HG02870 (cell line): ENCODE measurements at regions not wholly inside any gene's neighbourhood (a gene's known extent, or its start where the extent isn't known, plus 50 kb on each side); places are given as distances from the start of the nearest gene placed in this dataset.
A peak's percentile ranks its signal among the peaks of the same experiment; 100 is the strongest.

Experiments used
- ATAC-seq: cut with Tn5 transposase; IDR thresholded peaks from one replicate; pipeline ENCODE4 v1.9.1; 2021; ENCODE audit warnings: mild to moderate bottlenecking, moderate library complexity; ENCODE audit not compliant: unreplicated experiment

DNA sequence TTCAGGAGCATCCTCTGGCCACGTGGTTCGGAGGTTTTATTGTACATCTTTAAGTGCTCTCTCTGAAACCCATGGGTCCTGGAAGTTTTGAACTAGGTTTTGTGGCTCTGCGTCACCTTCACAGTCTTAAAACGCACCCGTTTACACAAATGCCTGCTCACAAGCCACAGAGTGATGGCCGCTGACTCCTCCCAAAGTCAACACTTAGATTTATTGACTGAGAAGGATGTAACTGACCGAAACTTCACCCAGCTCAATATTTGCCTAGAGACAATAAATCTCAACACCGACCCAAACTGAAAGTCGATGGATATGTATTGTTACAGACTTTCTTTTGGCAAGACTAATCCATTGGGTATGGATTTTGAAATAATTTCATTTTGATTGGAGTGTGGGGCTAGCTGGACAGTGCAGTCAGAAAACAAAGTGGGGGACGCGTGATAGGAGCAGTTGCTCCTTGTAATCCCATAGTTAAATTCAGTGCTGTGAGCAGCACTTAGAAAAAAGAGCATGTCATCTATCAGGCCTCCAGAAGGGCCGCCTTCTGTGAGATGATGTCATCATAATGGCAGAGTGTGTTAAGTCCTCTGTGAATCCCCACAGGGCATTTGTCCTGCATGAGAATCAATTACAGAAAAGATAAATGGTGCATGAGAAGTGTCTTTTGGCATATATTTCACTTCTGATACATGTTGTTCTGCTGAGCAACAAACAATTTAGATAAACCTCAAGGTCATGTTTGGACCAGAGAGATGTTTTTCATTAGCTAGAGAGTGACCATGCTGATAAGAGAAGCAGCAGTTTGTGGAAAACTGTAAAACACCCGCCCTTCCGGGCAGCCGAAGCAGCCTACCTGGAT lies 183.7 kb downstream of the INO80D start:
- ATAC-seq, result no peak

DNA sequence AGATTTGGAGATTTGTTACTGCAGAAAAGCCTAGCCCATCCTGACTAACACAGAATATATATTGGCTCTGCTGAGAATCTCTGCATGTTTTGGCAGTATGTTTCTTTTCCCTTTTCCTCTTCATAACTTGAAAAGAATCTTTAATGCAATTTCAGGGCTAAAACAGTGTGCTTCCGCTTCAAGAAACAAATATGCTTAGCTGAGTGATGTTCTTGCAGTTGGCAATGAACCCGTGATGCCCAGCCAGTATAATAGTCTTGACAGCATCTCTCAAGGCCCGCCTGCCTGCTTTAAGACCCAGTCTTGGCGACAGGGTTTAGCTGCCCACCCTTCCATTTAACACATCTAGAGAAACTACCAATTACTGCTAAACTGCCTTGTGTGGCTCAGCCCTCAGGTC lies 184.5 kb downstream of the INO80D start:
- no peak for ATAC-seq

DNA sequence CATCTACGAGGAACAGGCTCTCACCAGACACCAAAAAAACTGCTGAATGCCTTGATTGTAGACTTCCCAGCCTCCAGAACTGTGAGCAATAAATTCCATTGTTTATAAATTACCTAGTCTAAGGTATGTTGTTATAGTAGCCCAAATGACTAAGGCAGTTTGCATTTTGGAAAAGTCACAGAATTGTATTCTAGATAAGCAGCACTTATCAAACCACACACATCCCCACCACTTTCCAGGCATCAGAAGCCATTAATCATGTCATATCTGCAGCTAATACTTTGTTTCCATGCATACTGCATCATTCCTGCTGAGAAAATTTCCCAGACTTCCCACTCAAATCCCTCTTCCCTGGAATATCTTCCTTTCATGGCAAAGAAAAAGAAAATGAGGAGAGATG lies 187.2 kb downstream of the INO80D start:
- no peak for ATAC-seq

DNA sequence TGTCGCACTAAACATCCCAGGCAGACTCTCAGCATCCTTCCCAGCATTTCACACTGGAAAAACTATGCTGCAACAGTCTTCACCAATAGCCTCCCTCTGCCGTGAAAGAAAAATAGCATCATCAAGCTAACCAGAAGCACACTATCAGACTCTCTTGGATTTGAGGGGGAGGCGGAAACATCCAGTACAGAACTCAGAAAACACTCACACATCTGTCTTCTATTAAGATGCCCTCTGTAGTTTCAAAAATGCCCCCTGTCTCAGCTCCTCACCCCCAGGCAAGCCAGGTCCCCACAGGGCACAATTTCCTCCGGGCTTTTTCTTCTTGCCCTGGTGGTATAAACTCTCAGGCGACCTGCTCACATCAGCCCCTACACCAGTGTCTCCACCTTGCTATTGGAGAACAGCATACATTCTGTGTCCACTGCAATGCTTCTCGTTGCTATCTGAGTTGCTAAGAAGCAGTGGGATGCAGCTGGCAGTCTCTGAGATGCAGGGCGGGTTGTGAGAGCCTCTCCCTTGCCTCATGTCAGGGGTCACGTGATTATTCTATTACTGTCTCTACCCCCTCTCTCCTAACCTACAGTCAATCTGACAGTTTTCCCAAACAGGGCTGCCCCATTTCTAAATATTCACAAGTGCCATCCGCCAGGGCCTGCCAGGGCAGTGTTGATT lies 189.9 kb downstream of the INO80D start:
- no peak for ATAC-seq

DNA sequence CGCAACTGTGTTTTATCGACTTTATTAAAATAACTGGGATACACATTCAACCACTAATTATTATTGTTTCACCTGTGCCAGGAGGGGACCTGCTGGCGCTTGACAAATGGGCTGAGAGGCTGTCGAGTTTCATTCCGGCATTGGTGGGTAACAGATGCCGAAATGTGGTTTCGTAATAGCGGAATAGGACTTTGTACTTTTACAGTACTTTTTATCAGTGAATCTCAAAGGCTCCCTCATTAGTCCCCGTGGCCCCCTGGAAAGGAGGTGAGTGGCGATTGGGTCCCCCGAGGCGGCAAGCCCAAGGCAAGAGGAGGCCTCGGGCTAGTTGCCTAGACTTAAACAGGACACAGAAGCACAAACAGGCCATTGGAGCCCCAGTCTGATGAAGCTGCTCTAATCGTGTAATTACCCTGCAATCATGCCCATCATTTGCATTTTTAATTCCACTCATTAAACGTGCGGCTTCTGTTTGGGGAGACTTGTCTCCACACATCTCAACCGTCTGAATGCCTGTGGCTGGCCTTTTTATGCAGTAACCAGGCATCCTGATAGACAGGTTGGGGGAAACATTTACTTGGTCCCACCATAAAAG lies 193.2 kb downstream of the INO80D start:
- no peak for ATAC-seq

DNA sequence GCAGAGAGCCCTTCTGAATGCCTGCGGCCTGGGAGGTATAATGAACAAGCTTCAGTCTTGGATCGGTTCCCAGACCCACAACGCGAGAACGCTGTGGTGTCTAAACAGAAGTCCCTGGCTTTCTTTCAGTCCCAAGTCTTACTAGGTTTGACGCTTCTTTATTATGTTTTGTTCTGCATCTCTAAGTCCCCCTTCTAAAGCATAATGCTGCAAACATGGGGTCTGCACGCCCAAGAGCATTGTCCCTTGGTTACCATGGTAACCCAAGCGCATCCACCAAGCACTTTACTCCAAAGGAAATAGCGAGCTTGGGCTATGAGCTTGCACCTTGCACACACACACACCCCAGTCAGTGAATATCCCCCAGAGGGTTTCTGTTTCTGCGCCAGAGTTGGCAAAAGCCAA lies 193.7 kb downstream of the INO80D start:
- no peak for ATAC-seq

DNA sequence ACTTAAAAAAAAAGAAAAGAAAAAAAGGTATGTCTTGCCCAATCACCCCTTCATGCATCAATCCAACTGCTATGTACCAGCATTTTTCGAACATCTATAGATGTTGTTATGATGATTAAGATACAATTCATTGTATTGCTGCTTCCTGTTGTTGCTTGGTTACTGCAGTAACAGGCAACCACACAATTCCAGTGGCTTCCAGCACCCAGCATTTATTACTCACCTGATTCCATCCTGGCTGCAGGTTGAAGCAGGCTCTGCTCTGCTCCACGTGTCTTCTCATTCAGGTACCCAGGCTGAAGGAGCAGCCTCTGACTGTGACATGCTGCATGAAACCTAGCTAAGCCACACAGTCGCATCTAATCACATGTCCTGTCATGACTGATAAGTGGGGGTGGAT lies 196.9 kb downstream of the INO80D start:
- no peak for ATAC-seq

DNA sequence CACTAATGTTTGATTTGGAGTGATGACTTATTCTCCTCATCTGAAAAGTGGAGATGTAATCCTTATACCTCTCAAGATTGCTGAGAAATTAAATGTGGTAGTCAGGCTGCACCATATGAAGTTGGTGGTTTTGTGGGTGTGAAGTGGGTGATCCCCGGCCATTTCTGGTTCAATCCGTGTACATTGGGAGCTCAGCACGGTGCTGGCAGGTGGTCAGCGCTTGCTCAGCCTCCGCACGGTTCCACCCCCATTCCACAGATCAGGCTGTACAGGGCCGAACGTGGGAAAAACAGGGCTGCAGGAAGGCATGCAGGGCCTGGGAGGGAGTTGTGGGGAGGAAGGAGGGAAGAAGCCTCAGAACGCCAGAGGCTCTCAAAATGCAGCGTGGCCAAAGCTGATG lies 198.3 kb downstream of the INO80D start:
- no peak for ATAC-seq

DNA sequence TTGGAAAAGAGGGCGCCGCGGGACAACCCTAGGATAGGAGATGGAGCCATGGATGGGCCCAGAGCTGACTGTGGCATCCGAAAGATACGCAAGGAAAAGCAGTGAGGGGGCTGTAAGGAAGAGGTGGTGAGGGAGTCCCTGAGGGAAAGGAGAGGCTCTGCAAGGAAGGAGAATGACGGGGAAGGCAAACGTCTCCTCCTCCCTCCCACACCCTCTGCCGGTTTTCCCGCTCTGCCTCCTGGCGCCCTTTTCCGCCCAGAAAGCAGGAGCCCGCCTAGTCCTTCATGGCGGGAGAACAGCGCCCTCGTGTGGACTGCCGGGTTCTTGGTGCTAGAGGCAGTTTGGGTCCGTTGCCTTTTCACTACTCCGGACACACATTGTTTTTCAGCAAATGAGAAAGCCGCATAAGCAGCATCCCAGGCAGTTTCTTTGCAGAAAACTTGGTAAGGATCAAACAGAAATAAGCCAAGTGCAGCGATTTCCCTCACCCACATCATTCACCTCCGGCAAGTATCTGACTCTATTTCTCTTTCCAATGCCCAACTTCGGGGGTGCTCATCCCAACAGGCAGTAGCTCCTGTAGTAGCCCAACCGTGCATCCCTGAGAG lies 200.4 kb downstream of the INO80D start:
- ATAC-seq, result peak; percentile 75

DNA sequence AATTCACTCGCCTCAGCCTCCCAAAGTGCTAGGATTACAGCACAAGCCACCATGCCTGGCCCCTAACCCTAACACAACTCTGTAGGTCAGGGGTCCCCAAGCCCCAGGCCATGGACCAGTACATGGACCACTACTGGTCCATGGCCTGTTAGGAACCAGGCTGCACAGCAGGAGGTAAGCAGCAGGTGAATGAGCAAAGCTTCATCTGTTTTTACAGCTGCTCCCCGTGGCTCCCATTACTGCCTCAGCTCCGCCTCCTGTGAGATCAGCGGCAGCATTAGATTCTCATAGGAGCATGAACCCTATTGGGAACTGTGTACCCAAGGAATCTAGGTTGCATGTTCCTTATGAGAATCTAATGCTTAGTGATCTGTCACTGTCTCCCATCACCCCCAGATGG lies 201.7 kb downstream of the NRP2 start:
- ATAC-seq, result no peak

DNA sequence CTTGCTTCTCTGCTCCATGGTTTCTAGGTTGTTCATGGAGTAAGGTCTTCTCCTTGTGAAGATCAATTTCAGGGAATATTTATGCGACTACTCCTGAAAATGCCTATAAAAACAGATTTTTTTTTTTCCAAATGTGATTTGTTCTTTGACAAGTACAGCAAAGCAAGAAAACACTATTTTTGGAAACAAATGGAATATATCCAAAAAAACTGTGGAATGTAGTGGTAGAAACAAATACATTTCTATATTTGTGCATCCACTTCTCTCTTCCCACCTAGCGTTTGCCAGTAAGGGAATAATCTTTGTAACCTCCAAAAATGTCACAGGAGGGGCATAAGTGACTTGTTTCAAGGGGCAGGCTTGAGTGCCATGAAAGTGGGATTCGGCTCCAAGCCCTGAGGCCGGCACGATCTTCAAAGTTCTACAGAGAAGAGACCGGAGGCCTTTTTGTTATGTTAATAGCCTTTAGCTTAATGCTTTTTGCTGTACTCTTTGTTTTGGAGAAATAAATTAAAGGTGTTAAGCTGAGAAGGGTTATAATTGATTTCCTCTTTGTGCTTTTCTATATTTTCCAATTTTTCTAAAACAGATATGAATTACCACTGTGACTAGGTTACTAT lies 200.6 kb downstream of the NRP2 start:
- ATAC-seq, result no peak

DNA sequence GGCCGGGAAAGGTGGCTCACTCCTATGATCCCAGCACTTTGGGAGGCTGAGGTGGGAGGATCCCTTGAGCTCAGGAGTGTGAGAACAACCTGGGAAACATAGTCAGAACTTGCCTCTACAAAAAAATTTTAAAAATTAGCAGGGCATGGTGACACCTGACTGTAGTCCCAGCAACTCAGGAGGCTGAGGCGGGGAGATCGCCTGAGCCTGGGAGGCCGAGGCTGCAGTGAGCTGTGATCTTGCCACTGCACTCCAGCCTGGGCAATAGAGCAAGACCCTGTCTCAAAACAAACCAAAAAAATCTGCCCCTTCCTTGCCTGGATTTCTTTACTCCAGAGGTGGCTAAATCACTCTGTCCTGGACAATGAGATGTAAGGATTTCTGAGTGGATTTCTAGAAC lies 197.7 kb downstream of the NRP2 start:
- no peak for ATAC-seq

DNA sequence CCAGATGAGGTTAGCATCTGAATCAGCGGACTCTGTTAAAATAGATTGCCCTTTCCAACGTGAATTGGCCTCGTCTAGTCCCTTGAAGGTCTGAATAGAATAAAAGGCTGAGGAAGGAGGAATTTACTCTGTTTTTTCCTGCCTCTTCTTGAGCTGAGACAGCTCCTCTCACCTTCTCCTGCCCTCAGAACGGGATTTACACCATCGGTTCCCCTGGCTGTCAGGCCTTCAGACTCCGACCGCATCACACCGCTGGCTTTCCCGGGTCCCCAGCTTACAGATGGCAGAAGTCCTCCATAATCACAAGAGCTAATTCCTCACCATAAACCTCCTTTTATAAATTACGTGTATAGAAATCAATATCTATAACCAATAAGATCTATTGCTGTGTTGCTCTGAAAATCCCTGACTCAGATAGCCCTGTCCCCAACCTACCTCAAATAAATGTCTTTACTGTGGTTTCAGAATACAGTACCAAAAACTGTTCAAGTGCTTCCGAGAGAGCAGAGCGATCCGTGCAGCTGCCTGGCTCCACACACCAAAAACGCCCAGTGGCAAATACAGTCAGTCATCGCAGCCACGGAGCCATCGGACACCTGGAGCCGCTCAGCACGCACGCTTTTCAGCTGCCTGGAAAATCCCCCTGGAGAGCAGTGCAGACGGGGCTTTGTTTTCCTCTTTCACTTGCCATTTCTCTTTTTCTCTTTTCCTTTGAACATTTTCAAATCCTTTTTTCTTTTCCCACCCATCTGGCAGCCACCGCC lies 196.9 kb downstream of the NRP2 start:
- ATAC-seq, result peak; percentile 67

DNA sequence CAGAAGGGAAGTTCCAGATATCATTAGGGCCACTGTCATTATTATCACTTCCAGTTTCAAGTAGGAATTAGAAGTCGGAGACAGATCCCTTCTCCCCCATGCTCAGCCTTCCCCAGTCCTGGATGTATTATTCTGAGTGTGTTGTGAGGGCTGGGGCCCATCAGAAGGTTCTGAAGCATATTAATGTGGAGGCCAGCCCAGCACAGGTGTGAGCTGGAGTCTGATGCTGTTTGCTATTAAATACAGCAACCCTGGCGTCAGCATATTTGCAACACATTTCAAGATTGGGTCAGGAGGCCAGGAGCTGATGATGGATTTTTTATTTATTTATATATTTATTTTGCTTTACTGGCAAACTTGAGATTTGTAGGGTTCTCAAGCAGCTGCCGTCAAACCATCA lies 195.2 kb downstream of the NRP2 start:
- no peak for ATAC-seq

DNA sequence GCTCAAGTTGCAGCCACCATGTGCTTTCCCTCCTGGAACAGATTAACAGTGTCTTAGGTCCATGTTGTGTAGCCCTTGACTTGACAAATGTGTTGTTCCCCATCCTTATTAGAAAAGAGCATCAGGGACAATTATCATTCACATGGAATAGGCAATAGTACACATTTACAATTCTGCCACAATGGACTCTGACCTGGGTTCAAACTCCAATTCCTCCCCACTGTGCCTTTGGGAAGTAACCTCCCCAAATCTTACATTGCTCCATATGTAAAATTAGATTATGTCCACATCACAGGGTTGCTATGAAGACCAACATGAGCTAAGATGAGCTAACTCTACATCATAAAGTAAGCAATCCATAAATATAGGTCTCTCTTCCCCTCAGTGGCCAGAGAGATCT lies 193.8 kb downstream of the NRP2 start:
- ATAC-seq, result no peak

DNA sequence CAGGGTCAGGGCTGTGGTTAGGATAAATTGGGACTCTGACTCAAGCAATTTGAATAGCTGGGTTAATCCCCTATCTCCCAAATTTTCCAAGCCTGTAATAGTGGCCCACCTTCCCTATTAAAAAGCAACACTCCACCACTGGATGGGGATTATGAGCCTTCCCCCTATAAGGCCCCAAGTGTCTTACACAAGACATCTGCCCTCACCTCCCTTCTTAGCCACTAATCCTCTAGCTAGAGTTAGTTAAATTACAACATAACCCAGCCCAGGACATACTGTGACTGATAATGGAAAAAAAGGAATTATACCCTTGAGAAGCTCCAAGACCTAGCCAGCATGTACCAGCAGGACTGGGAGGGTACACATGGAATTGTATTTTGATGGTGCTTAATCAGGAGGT lies 190.4 kb downstream of the NRP2 start:
- no peak for ATAC-seq

DNA sequence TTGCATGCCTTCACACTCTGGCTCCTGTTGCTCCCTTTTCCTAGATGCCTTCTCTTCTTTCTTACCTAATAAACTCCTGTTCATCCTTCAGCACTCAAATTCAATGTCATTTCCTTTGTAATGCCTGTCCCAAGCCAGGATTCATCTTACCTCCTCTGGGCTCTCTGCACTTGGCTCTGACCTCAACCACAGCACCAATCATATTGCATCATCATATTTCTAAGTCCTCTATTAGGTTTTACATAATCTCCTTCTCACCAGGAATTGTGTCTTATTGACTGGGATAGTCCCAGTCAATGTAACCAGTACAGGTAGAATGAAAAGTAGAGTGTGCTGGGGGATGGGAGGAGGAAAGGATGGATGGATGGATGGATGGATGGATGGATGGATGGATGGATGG lies 187.1 kb downstream of the NRP2 start:
- no peak for ATAC-seq

DNA sequence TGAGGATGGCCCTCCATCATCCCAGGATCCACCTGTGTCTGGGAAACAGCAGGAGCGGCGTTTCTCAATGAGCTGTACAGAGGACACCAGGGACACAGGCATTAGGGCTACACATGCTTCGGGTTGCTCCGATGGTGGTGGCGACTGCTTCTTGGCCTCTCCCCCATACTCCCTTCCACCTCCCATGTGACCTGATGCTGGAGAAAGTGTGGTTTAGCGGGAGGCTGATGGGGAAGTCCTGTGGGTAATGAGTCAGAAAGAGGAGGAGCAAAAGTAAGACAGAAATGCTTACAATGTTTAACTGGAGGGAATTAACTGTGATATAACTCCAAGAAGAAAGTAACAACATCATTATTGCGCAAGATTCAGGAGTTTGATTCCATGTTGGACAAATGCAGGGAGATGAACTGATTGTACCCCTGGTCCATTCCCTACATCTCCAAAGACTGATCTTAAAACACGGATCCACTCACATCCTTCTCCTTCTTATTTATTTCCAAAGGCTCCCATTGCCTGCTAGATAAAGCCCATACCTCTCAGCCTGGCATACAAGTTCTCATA lies 186.6 kb downstream of the NRP2 start:
- ATAC-seq, result peak; percentile 79

DNA sequence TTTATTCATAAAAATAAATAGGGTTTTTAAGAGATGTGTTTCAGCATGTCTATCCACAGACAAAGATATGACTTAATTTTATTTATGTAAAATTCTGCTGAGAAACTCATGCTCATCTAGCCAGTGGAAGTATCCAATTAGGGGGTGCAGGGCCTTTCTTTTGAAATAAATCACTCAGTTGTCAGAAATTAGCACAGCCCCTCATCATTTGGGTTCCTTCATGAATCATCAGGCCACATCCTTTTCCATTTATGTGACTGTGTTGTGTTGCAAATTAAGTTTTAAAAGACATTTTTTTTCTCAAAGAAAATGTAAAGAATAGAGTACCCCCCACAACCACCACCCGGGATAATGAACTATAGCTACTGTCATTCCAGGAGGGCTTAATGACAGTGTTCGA lies 185.8 kb downstream of the NRP2 start:
- ATAC-seq, result no peak

DNA sequence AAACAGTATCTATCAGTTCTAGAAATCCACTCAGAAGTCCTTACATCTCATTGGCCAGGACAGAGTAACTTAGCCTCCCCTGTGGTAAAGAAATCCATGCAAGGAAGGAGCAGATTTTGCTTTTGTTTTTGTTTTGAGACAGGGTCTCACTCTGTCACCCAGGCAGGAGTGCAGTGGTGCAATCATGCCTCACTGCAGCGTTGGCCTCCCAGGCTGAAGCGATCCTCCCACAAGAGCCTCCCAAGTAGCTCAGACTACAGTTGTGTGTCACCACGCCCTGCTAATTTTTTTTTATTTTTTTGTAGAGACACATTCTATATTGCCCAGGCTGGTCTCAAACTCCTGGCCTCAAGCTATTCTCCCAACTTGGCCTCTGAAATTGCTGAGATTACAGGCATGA lies 185.1 kb downstream of the NRP2 start:
- no peak for ATAC-seq
